Osteocyte (in vitro differentiated cells): ENCODE measurements at regions not wholly inside any gene's neighbourhood (a gene's known extent, or its start where the extent isn't known, plus 50 kb on each side); places are given as distances from the start of the nearest gene placed in this dataset.

Experiments used
- DNase-seq: peaks from one replicate; pipeline ENCODE4 v3.0.0; 2021; ENCODE audit warnings: mixed read lengths; ENCODE audit not compliant: unreplicated experiment; ENCODE audit errors: extremely low spot score
- H3K27ac Mint-ChIP-seq: one replicate; pipeline ENCODE4 v1.8.0; 2021; ENCODE audit warnings: mild to moderate bottlenecking, mixed read lengths; ENCODE audit not compliant: unreplicated experiment
- H3K27me3 Mint-ChIP-seq: one replicate; pipeline ENCODE4 v1.8.0; 2021; ENCODE audit warnings: mixed read lengths; ENCODE audit not compliant: unreplicated experiment
- H3K36me3 Mint-ChIP-seq: one replicate; pipeline ENCODE4 v1.8.0; 2021; ENCODE audit warnings: mixed read lengths; ENCODE audit not compliant: unreplicated experiment
- H3K4me1 Mint-ChIP-seq: one replicate; pipeline ENCODE4 v1.8.0; 2021; ENCODE audit warnings: mixed read lengths; ENCODE audit not compliant: unreplicated experiment
- H3K4me3 Mint-ChIP-seq: one replicate; pipeline ENCODE4 v1.8.0; 2021; ENCODE audit warnings: mild to moderate bottlenecking, moderate library complexity, mixed read lengths; ENCODE audit not compliant: unreplicated experiment
- H3K9me3 Mint-ChIP-seq: one replicate; pipeline ENCODE4 v1.8.0; 2021; ENCODE audit warnings: mixed read lengths; ENCODE audit not compliant: unreplicated experiment
- TF ChIP-seq, protein P1 (sequence below): fragments of 200-600 bp; sonication (generic); IDR thresholded peaks from 2 replicates; pipeline ENCODE4 v1.5.0; 2021; ENCODE audit warnings: antibody characterized with exemption, mild to moderate bottlenecking, moderate library complexity

GRCh38 chr13:108527844-108528243 lies 101.6 kb upstream of the MYO16 start:
- no peak overlapping the region for H3K27ac Mint-ChIP-seq
- peaks cover 52% of the 10 kb centered on the region for H3K27me3 Mint-ChIP-seq
- DNase-seq: no peak
- no peaks in the 10 kb centered on the region for H3K36me3 Mint-ChIP-seq
- H3K9me3 Mint-ChIP-seq: no peaks in the 10 kb centered on the region
- no peak overlapping the region for H3K4me3 Mint-ChIP-seq
- TF ChIP-seq, protein P1, sequence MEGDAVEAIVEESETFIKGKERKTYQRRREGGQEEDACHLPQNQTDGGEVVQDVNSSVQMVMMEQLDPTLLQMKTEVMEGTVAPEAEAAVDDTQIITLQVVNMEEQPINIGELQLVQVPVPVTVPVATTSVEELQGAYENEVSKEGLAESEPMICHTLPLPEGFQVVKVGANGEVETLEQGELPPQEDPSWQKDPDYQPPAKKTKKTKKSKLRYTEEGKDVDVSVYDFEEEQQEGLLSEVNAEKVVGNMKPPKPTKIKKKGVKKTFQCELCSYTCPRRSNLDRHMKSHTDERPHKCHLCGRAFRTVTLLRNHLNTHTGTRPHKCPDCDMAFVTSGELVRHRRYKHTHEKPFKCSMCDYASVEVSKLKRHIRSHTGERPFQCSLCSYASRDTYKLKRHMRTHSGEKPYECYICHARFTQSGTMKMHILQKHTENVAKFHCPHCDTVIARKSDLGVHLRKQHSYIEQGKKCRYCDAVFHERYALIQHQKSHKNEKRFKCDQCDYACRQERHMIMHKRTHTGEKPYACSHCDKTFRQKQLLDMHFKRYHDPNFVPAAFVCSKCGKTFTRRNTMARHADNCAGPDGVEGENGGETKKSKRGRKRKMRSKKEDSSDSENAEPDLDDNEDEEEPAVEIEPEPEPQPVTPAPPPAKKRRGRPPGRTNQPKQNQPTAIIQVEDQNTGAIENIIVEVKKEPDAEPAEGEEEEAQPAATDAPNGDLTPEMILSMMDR: no peak
- no peaks in the 10 kb centered on the region for H3K4me1 Mint-ChIP-seq

- TF ChIP-seq, protein P1: no peak
- no peak overlapping the region for H3K4me3 Mint-ChIP-seq
- H3K4me1 Mint-ChIP-seq: no peaks in the 10 kb centered on the region
- DNase-seq: no peak
- H3K27me3 Mint-ChIP-seq: peaks cover 53% of the 10 kb centered on the region
- H3K36me3 Mint-ChIP-seq: no peaks in the 10 kb centered on the region
- H3K9me3 Mint-ChIP-seq: no peaks in the 10 kb centered on the region
- H3K27ac Mint-ChIP-seq: no peak overlapping the region
These were observed 101.1 kb upstream of the MYO16 start for GRCh38 chr13:108528303-108528702.

DNA sequence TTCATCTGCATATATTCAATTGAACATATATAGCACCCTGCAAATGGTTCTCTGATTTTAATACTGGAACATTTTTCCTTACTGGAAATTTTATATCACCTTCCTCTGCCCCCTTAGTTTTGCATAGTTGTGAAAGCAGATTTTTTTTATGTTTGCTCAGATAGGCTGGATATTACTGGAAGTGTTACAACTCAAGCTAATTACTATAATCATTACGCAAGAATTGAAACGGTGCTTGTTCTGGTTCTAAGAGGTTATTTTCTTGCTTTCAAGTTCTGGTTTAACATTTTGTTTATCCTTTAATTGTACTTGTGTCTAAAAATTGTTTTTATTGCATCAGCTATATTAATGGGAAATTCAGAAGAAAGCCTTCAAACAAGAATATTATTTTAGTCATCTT lies 95.6 kb upstream of the MYO16 start:
- Mint-ChIP-seq H3K4me3 (no peak overlapping the region), H3K9me3 (no peaks in the 10 kb centered on the region), H3K27me3 (peaks cover 63% of the 10 kb centered on the region), H3K36me3 (peaks cover 1% of the 10 kb centered on the region), H3K27ac (no peak overlapping the region), H3K4me1 (no peaks in the 10 kb centered on the region)
- no peak for DNase-seq
- TF ChIP-seq, protein P1: no peak

GRCh38 chr13:108534728-108535127 lies 94.7 kb upstream of the MYO16 start:
- no peak for DNase-seq
- Mint-ChIP-seq H3K9me3 (no peaks in the 10 kb centered on the region), H3K27ac (no peak overlapping the region), H3K36me3 (peaks cover 1% of the 10 kb centered on the region), H3K4me1 (no peaks in the 10 kb centered on the region), H3K4me3 (no peak overlapping the region), H3K27me3 (peaks cover 63% of the 10 kb centered on the region)
- TF ChIP-seq, protein P1: no peak

- TF ChIP-seq, protein P1: no peak
- H3K4me1 Mint-ChIP-seq: no peaks in the 10 kb centered on the region
- H3K9me3 Mint-ChIP-seq: peaks cover 4% of the 10 kb centered on the region
- DNase-seq: no peak
- H3K27ac Mint-ChIP-seq: no peak overlapping the region
- H3K4me3 Mint-ChIP-seq: no peak overlapping the region
- peaks cover 28% of the 10 kb centered on the region for H3K27me3 Mint-ChIP-seq
- no peaks in the 10 kb centered on the region for H3K36me3 Mint-ChIP-seq
These were observed 79.5 kb upstream of the MYO16 start for GRCh38 chr13:108549934-108550333.
